Lung (tissue), 11 donors: ENCODE measurements at regions not wholly inside any gene's neighbourhood (a gene's known extent, or its start where the extent isn't known, plus 50 kb on each side); places are given as distances from the start of the nearest gene placed in this dataset.

Source experiments
- ATAC-seq: fragments of 200-7000 bp; cut with Tn5 transposase; one replicate; pipeline ENCODE4 v1.9.1; 2020; ENCODE audit warnings: moderate number of reproducible peaks; ENCODE audit not compliant: insufficient read depth, low FRiP score
- DNase-seq, 3 donors: peaks; one replicate each; pipeline ENCODE4 v3.0.0-alpha.2; 2013 to 2017
- H3K27ac ChIP-seq, 2 donors: one replicate each; pipeline ENCODE4 v1.5.1; 2013; ENCODE audit warnings: mild to moderate bottlenecking in 2 of 2, moderate library complexity in 2 of 2, control low read depth in 1 of 2, inconsistent platforms in 1 of 2, low read depth in 1 of 2, low read length in 1 of 2
- H3K27me3 ChIP-seq, 3 donors: one replicate each; pipeline ENCODE4 v1.5.1; 2013; ENCODE audit warnings: low read length in 2 of 3; ENCODE audit not compliant: control insufficient read depth in 3 of 3, insufficient read depth in 3 of 3
- H3K36me3 ChIP-seq, 4 donors: one replicate each; pipeline ENCODE4 v1.5.1; 2013; ENCODE audit warnings: low read length in 4 of 4, mild to moderate bottlenecking in 1 of 4, moderate library complexity in 1 of 4; ENCODE audit not compliant: control insufficient read depth in 4 of 4, insufficient read depth in 4 of 4
- H3K4me1 ChIP-seq, 5 donors: one replicate each; pipeline ENCODE4 v1.5.1; 2013; ENCODE audit warnings: low read length in 5 of 5, mild to moderate bottlenecking in 2 of 5, moderate library complexity in 1 of 5; ENCODE audit not compliant: control insufficient read depth in 5 of 5, insufficient read depth in 5 of 5
- H3K4me3 ChIP-seq: one replicate; pipeline ENCODE4 v1.5.1; 2013; ENCODE audit warnings: mild to moderate bottlenecking, control low read depth, moderate library complexity
- H3K9ac ChIP-seq, 2 donors: one replicate each; pipeline ENCODE4 v1.5.1; 2013; ENCODE audit warnings: low read length in 2 of 2, control low read depth in 1 of 2; ENCODE audit not compliant: insufficient read depth in 1 of 2
- H3K9me3 ChIP-seq, 4 donors: one replicate each; pipeline ENCODE4 v1.5.1; 2013; ENCODE audit warnings: low read length in 3 of 4, mild to moderate bottlenecking in 1 of 4, moderate library complexity in 1 of 4; ENCODE audit not compliant: control insufficient read depth in 4 of 4, insufficient read depth in 3 of 4
- WGBS, 2 donors: extraction: QIAGEN DNeasy Blood & Tissue Kit; methylation state at CpG; one replicate each; pipeline ENCODE4 v1.1.7; 2013; 5-methylcytosine and 5-hydroxymethylcytosine counted together
- TF ChIP-seq, protein P1 (sequence below): IDR thresholded peaks from 2 replicates; pipeline ENCODE4 v1.5.1; 2012; ENCODE audit warnings: mild to moderate bottlenecking; ENCODE audit errors: control extremely low read depth, extremely low read depth
- donor health status: control.
- donor health status: control.
- donor health status: Bipolar disorder and iron deficiency.
- donor health status: healthy.
- donor health status: DM: yes; HTN: yes; CAD: no.

DNA sequence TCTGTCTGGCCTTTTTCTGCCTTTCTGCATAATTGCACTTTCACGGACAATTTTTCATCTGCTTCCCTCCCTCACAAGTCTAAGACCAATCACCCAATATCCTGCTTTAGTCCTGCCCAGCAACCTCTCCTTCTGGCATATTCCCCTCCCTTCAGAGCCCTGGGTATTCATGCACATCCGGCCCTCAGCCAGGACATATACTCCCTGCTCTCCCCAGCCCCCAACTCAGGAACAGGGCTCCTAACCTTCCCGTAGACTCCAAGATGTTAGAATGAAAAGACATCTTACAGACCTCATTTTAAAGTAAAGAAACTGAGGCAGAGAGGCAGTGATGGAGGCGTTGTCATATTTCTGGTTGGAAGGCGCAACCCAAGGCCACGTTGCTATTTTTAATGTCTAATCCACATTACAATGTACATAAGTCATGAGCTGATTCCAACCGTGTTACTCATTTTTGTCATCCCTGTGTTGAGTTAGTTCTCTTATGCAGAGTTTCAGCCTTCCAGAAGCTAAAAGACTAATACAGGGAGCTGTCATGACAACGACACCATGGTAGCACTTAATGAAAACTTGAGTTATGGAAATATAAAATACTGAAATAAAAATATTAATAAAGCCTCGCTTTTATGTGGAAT is 209.2 kb downstream of the TSHZ3 start:
- no peak for ATAC-seq
- Histone ChIP-seq H3K9ac (no peak overlapping the region), H3K9me3 (peaks cover 0 to 2% (median 0%) of the 10 kb centered on the region in 4 donors), H3K4me3 (no peak overlapping the region), H3K36me3 (no peaks in the 10 kb centered on the region), H3K4me1 (no peaks in the 10 kb centered on the region), H3K27ac (no peak overlapping the region), H3K27me3 (no peaks in the 10 kb centered on the region)
- 89 to 92% methylated on average over 9 of the region's 9 CpGs for WGBS, 2 donors
- TF ChIP-seq, protein P1, sequence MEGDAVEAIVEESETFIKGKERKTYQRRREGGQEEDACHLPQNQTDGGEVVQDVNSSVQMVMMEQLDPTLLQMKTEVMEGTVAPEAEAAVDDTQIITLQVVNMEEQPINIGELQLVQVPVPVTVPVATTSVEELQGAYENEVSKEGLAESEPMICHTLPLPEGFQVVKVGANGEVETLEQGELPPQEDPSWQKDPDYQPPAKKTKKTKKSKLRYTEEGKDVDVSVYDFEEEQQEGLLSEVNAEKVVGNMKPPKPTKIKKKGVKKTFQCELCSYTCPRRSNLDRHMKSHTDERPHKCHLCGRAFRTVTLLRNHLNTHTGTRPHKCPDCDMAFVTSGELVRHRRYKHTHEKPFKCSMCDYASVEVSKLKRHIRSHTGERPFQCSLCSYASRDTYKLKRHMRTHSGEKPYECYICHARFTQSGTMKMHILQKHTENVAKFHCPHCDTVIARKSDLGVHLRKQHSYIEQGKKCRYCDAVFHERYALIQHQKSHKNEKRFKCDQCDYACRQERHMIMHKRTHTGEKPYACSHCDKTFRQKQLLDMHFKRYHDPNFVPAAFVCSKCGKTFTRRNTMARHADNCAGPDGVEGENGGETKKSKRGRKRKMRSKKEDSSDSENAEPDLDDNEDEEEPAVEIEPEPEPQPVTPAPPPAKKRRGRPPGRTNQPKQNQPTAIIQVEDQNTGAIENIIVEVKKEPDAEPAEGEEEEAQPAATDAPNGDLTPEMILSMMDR = no peak
- DNase-seq = no peak

DNA sequence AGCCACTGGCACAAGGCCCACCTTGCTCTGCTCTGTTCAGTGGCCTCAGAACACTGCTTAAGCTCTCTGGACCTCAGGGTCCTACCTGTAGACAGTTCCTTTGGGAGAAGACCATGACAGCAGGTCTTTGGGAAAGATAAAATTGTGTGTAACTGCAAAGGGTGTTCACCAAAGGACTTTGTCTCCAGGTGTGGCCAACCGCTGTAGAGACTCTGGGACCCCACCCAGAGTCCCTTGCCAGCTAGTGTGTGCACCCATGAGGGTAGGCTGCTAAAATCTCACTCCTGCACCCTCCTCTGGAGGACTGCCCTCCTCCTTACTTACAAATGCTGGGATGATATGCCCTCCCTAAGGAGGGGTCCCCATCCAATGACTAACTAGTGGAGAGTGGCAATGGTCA is 211.2 kb downstream of the TSHZ3 start:
- no peak overlapping the region for H3K4me3 ChIP-seq
- H3K27ac ChIP-seq = no peak overlapping the region
- DNase-seq = no peak
- 94 to 97% methylated on average over 1 of the region's 1 CpG for WGBS, 2 donors
- H3K27me3 ChIP-seq = no peaks in the 10 kb centered on the region
- TF ChIP-seq, protein P1 = no peak
- no peaks in the 10 kb centered on the region for H3K4me1 ChIP-seq
- peaks cover 0 to 2% (median 0%) of the 10 kb centered on the region in 4 donors for H3K9me3 ChIP-seq
- no peaks in the 10 kb centered on the region for H3K36me3 ChIP-seq
- H3K9ac ChIP-seq = no peak overlapping the region
- ATAC-seq = no peak

DNA sequence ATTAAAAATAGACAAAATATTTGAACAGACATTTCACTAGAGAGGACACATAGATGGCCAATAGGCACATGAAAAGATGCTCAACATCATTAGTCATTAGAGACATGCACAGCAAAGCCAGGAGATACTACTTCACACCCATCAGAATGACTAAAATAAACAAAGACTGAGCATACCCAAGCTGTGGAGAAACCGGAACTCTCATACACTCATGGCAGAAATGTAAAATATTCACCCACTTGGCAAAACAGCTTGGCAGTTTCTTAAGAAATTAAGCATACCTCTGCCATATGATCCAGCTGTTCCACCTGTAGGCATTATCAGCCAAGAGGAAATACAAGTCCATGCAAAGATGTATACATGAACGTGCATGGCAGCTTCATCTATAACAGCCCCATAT is 213.4 kb downstream of the TSHZ3 start:
- H3K27me3 ChIP-seq = no peaks in the 10 kb centered on the region
- H3K9ac ChIP-seq = no peak overlapping the region
- peaks cover 0 to 2% (median 0%) of the 10 kb centered on the region in 4 donors for H3K9me3 ChIP-seq
- TF ChIP-seq, protein P1 = no peak
- 48 to 74% methylated on average over 2 of the region's 2 CpGs for WGBS, 2 donors
- ATAC-seq (no peak), DNase-seq (no peak)
- H3K27ac ChIP-seq = no peak overlapping the region
- no peak overlapping the region for H3K4me3 ChIP-seq
- H3K4me1 ChIP-seq = no peaks in the 10 kb centered on the region
- H3K36me3 ChIP-seq = no peaks in the 10 kb centered on the region

DNA sequence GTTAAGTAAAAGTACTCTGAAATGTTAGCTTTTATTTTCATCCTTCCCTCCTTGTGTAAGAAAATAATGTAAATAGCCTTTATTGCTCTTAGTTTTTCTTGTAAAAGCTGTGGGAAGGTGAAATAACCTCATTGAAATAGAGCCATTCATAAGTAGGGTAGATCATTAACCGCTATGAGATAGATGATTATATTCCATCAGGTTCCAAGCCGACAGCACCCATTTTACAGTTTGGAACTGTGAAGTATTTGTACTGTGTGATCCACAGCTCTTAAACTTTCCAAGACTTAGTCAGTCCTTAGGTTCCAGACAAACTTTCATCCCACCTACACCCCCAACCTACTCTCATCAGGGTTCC is 216.5 kb downstream of the TSHZ3 start:
- no peaks in the 10 kb centered on the region for H3K9me3 ChIP-seq
- no peaks in the 10 kb centered on the region for H3K27me3 ChIP-seq
- ATAC-seq = no peak
- 85 to 90% methylated on average over 2 of the region's 2 CpGs for WGBS, 2 donors
- H3K4me1 ChIP-seq = no peaks in the 10 kb centered on the region
- DNase-seq = no peak
- H3K36me3 ChIP-seq = no peaks in the 10 kb centered on the region
- H3K27ac ChIP-seq = no peak overlapping the region
- no peak overlapping the region for H3K4me3 ChIP-seq
- TF ChIP-seq, protein P1 = no peak
- no peak overlapping the region for H3K9ac ChIP-seq
